K562 (cell line): ENCODE measurements at regions not wholly inside any gene's neighbourhood (a gene's known extent, or its start where the extent isn't known, plus 50 kb on each side); places are given as distances from the start of the nearest gene placed in this dataset.

Experiments
- ETV6 ChIP-seq, 3 experiments: fragments of 150-350 bp in 1 of 3; sonication (generic) in 1 of 3; formaldehyde crosslinking in 1 of 3; IDR thresholded peaks; 2 replicates each; pipeline versions ENCODE4 v1.6.1 to v1.8.0; 2014 to 2022; ENCODE audit warnings: borderline replicate concordance in 2 of 3, low read depth in 2 of 3, antibody characterized with exemption in 1 of 3, low read length in 1 of 3, mild to moderate bottlenecking in 1 of 3, missing genetic modification reagents in 1 of 3
- RFX5 ChIP-seq: IDR thresholded peaks from 2 replicates; pipeline ENCODE4 v1.6.1; 2011; ENCODE audit warnings: low read depth, mild to moderate bottlenecking, improper control_type of control experiment, low read length
- TGIF2 ChIP-seq: sonication (generic); formaldehyde crosslinking; IDR thresholded peaks from 2 replicates; pipeline ENCODE4 v1.8.1; 2022; ENCODE audit warnings: mild to moderate bottlenecking, missing genetic modification reagents, moderate library complexity
- TF ChIP-seq, protein P1 (sequence below), 2 experiments: fragments of 450-650 bp; formaldehyde crosslinking in 1 of 2; IDR thresholded peaks; 2 replicates each; pipeline versions ENCODE4 v1.4.0 to v1.6.1; 2014 to 2020; ENCODE audit warnings: mild to moderate bottlenecking in 2 of 2, borderline replicate concordance in 1 of 2, low read depth in 1 of 2
- TF ChIP-seq, protein P2 (sequence below), 3 experiments: IDR thresholded peaks in 2 of 3; conservative IDR thresholded peaks in 1 of 3; 2 replicates each; pipeline ENCODE4 v1.5.1; 2011 to 2012; ENCODE audit warnings: low read length in 3 of 3, mild to moderate bottlenecking in 3 of 3, control low read depth in 2 of 3, improper control_type of control experiment in 1 of 3, inconsistent platforms in 1 of 3, low read depth in 1 of 3, mixed read lengths in 1 of 3, moderate library complexity in 1 of 3; ENCODE audit not compliant: insufficient read depth in 2 of 3
- TF ChIP-seq, protein P3 (sequence below): fragments of 450-650 bp; conservative IDR thresholded peaks from 2 replicates; pipeline ENCODE4 v1.6.1; 2016; ENCODE audit warnings: missing genetic modification characterization, low read depth, mild to moderate bottlenecking, control low read depth, missing compliant biosample characterization

DNA sequence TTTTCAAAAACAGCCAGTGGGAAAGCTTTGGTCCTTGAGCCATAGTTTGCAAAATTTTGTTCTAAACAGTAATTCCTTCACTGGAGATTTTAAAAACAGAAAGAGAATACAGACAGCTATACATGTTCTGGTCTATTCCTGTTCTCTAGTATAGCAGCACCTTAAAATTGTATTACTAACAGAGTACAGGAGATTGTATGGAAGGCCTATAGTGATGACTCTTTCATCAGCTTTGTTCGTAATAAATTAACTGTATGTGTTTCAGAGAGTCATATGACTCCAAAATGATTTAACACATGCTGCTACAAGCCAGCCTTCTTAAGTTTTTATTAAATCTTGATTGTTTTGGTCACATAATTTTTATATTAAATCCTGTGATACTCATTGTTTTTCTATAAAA lies 1124.6 kb upstream of the FAM98A start:
- TF ChIP-seq, protein P1, sequence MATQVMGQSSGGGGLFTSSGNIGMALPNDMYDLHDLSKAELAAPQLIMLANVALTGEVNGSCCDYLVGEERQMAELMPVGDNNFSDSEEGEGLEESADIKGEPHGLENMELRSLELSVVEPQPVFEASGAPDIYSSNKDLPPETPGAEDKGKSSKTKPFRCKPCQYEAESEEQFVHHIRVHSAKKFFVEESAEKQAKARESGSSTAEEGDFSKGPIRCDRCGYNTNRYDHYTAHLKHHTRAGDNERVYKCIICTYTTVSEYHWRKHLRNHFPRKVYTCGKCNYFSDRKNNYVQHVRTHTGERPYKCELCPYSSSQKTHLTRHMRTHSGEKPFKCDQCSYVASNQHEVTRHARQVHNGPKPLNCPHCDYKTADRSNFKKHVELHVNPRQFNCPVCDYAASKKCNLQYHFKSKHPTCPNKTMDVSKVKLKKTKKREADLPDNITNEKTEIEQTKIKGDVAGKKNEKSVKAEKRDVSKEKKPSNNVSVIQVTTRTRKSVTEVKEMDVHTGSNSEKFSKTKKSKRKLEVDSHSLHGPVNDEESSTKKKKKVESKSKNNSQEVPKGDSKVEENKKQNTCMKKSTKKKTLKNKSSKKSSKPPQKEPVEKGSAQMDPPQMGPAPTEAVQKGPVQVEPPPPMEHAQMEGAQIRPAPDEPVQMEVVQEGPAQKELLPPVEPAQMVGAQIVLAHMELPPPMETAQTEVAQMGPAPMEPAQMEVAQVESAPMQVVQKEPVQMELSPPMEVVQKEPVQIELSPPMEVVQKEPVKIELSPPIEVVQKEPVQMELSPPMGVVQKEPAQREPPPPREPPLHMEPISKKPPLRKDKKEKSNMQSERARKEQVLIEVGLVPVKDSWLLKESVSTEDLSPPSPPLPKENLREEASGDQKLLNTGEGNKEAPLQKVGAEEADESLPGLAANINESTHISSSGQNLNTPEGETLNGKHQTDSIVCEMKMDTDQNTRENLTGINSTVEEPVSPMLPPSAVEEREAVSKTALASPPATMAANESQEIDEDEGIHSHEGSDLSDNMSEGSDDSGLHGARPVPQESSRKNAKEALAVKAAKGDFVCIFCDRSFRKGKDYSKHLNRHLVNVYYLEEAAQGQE (IDR thresholded peaks at IDR 0.05; ENCODE audit: borderline replicate concordance): no peak
- TF ChIP-seq, protein P1 (CRISPR knock-in tag; IDR thresholded peaks at IDR 0.05; ENCODE audit: low read depth): no peak
- TF ChIP-seq RFX5 (no peak), ETV6 (IDR thresholded peaks at IDR 0.05; ENCODE audit: borderline replicate concordance in 1 of 2, low read depth in 2 of 2, low read length in 1 of 2) (no peak), ETV6 (CRISPR knock-in tag; IDR thresholded peaks at IDR 0.05; ENCODE audit: borderline replicate concordance) (no peak), TGIF2 (no peak)
- TF ChIP-seq, protein P2, sequence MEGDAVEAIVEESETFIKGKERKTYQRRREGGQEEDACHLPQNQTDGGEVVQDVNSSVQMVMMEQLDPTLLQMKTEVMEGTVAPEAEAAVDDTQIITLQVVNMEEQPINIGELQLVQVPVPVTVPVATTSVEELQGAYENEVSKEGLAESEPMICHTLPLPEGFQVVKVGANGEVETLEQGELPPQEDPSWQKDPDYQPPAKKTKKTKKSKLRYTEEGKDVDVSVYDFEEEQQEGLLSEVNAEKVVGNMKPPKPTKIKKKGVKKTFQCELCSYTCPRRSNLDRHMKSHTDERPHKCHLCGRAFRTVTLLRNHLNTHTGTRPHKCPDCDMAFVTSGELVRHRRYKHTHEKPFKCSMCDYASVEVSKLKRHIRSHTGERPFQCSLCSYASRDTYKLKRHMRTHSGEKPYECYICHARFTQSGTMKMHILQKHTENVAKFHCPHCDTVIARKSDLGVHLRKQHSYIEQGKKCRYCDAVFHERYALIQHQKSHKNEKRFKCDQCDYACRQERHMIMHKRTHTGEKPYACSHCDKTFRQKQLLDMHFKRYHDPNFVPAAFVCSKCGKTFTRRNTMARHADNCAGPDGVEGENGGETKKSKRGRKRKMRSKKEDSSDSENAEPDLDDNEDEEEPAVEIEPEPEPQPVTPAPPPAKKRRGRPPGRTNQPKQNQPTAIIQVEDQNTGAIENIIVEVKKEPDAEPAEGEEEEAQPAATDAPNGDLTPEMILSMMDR (IDR thresholded peaks at IDR 0.05 in 2 of 3, conservative IDR thresholded peaks at IDR 0.05 in 1 of 3; ENCODE audit: insufficient read depth in 2 of 3, low read depth in 1 of 3, low read length in 3 of 3): no peak
- TF ChIP-seq, protein P3, sequence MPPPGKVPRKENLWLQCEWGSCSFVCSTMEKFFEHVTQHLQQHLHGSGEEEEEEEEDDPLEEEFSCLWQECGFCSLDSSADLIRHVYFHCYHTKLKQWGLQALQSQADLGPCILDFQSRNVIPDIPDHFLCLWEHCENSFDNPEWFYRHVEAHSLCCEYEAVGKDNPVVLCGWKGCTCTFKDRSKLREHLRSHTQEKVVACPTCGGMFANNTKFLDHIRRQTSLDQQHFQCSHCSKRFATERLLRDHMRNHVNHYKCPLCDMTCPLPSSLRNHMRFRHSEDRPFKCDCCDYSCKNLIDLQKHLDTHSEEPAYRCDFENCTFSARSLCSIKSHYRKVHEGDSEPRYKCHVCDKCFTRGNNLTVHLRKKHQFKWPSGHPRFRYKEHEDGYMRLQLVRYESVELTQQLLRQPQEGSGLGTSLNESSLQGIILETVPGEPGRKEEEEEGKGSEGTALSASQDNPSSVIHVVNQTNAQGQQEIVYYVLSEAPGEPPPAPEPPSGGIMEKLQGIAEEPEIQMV (tag): no peak
